Central memory CD8-positive, alpha-beta T cell (primary cell): ENCODE measurements at regions not wholly inside any gene's neighbourhood (a gene's known extent, or its start where the extent isn't known, plus 50 kb on each side); places are given as distances from the start of the nearest gene placed in this dataset.

Source experiments
- ATAC-seq: fragments of 150-1000 bp; cut with Tn5 transposase; replicated peaks from 2 replicates; pipeline ENCODE4 v1.10.0; 2022; ENCODE audit warnings: mild to moderate bottlenecking, moderate FRiP score, moderate number of reproducible peaks; ENCODE audit not compliant: poor library complexity, severe bottlenecking; ENCODE audit errors: extremely low read depth
- DNase-seq, 2 donors: peaks; one replicate each; pipeline ENCODE4 v3.0.0; 2021; ENCODE audit warnings: low spot score in 2 of 2
- H3K27ac Mint-ChIP-seq: one replicate; pipeline ENCODE4 v1.8.0; 2022; ENCODE audit warnings: low read depth, mild to moderate bottlenecking, moderate library complexity, mixed read lengths
- H3K27me3 Mint-ChIP-seq: one replicate; pipeline ENCODE4 v1.8.0; 2022; ENCODE audit warnings: mixed read lengths
- H3K36me3 Mint-ChIP-seq: one replicate; pipeline ENCODE4 v1.8.0; 2022; ENCODE audit warnings: mild to moderate bottlenecking, moderate library complexity, mixed read lengths; ENCODE audit not compliant: insufficient read depth
- H3K4me1 Mint-ChIP-seq: one replicate; pipeline ENCODE4 v1.8.0; 2022; ENCODE audit warnings: mixed read lengths
- H3K4me3 Mint-ChIP-seq: one replicate; pipeline ENCODE4 v1.8.0; 2022; ENCODE audit warnings: mild to moderate bottlenecking, moderate library complexity, mixed read lengths
- H3K9me3 Mint-ChIP-seq: one replicate; pipeline ENCODE4 v1.8.0; 2022; ENCODE audit warnings: mixed read lengths

GRCh38 chr16:63623551-63624039 is 1498.3 kb downstream of the CDH11 start:
- Mint-ChIP-seq H3K27ac (no peak overlapping the region), H3K4me1 (no peaks in the 10 kb centered on the region), H3K27me3 (no peaks in the 10 kb centered on the region), H3K36me3 (no peaks in the 10 kb centered on the region), H3K4me3 (no peak overlapping the region), H3K9me3 (peaks cover 6% of the 10 kb centered on the region)
- ATAC-seq (no peak), DNase-seq (no peak)

- ATAC-seq (no peak), DNase-seq (no peak)
- Mint-ChIP-seq H3K27ac (no peak overlapping the region), H3K4me1 (no peaks in the 10 kb centered on the region), H3K36me3 (no peaks in the 10 kb centered on the region), H3K4me3 (no peak overlapping the region), H3K27me3 (no peaks in the 10 kb centered on the region), H3K9me3 (peaks cover 6% of the 10 kb centered on the region)
Observed at GRCh38 chr16:63618896-63619485, 1502.9 kb downstream of the CDH11 start.

GRCh38 chr16:63617990-63618763 is 1503.7 kb downstream of the CDH11 start:
- Mint-ChIP-seq H3K9me3 (peaks cover 15% of the 10 kb centered on the region), H3K4me1 (no peaks in the 10 kb centered on the region), H3K36me3 (no peaks in the 10 kb centered on the region), H3K4me3 (no peak overlapping the region), H3K27ac (no peak overlapping the region), H3K27me3 (no peaks in the 10 kb centered on the region)
- DNase-seq: no peak
- no peak for ATAC-seq

- no peak overlapping the region for H3K4me3 Mint-ChIP-seq
- DNase-seq: no peak
- H3K4me1 Mint-ChIP-seq: no peaks in the 10 kb centered on the region
- no peaks in the 10 kb centered on the region for H3K27me3 Mint-ChIP-seq
- no peak overlapping the region for H3K27ac Mint-ChIP-seq
- no peak for ATAC-seq
- no peaks in the 10 kb centered on the region for H3K36me3 Mint-ChIP-seq
- H3K9me3 Mint-ChIP-seq: peaks cover 23% of the 10 kb centered on the region
Observed at GRCh38 chr16:63617047-63617989, 1504.5 kb downstream of the CDH11 start.

GRCh38 chr16:63614429-63614828 is 1507.4 kb downstream of the CDH11 start:
- Mint-ChIP-seq H3K27me3 (no peaks in the 10 kb centered on the region), H3K36me3 (no peaks in the 10 kb centered on the region), H3K9me3 (peaks cover 37% of the 10 kb centered on the region), H3K27ac (no peak overlapping the region), H3K4me3 (no peak overlapping the region), H3K4me1 (no peaks in the 10 kb centered on the region)
- no peak for DNase-seq
- no peak for ATAC-seq

- ATAC-seq: no peak
- no peaks in the 10 kb centered on the region for H3K4me1 Mint-ChIP-seq
- H3K9me3 Mint-ChIP-seq: peaks cover 43% of the 10 kb centered on the region
- no peaks in the 10 kb centered on the region for H3K36me3 Mint-ChIP-seq
- no peaks in the 10 kb centered on the region for H3K27me3 Mint-ChIP-seq
- H3K4me3 Mint-ChIP-seq: no peak overlapping the region
- DNase-seq: no peak
- no peak overlapping the region for H3K27ac Mint-ChIP-seq
Observed at GRCh38 chr16:63613701-63614100, 1508.2 kb downstream of the CDH11 start.

- H3K36me3 Mint-ChIP-seq: no peaks in the 10 kb centered on the region
- peaks cover 43% of the 10 kb centered on the region for H3K9me3 Mint-ChIP-seq
- ATAC-seq: no peak
- DNase-seq: no peak
- no peaks in the 10 kb centered on the region for H3K4me1 Mint-ChIP-seq
- H3K4me3 Mint-ChIP-seq: no peak overlapping the region
- no peaks in the 10 kb centered on the region for H3K27me3 Mint-ChIP-seq
- H3K27ac Mint-ChIP-seq: no peak overlapping the region
Observed at GRCh38 chr16:63612462-63613227, 1509.2 kb downstream of the CDH11 start.

GRCh38 chr16:63606778-63607177 is 1515.1 kb downstream of the CDH11 start:
- Mint-ChIP-seq H3K9me3 (peaks cover 20% of the 10 kb centered on the region), H3K27ac (no peak overlapping the region), H3K4me3 (no peak overlapping the region), H3K4me1 (no peaks in the 10 kb centered on the region), H3K36me3 (no peaks in the 10 kb centered on the region), H3K27me3 (no peaks in the 10 kb centered on the region)
- DNase-seq (no peak), ATAC-seq (no peak)

GRCh38 chr16:63602206-63602927 is 1519.5 kb downstream of the CDH11 start:
- Mint-ChIP-seq H3K27me3 (no peaks in the 10 kb centered on the region), H3K4me1 (no peaks in the 10 kb centered on the region), H3K4me3 (no peak overlapping the region), H3K9me3 (peaks cover 26% of the 10 kb centered on the region), H3K36me3 (no peaks in the 10 kb centered on the region), H3K27ac (no peak overlapping the region)
- no peak for ATAC-seq
- DNase-seq: no peak

- ATAC-seq: no peak
- Mint-ChIP-seq H3K27ac (no peak overlapping the region), H3K27me3 (no peaks in the 10 kb centered on the region), H3K9me3 (peaks cover 20% of the 10 kb centered on the region), H3K36me3 (no peaks in the 10 kb centered on the region), H3K4me3 (no peak overlapping the region), H3K4me1 (no peaks in the 10 kb centered on the region)
- DNase-seq: no peak
Observed at GRCh38 chr16:63596716-63597115, 1525.1 kb downstream of the CDH11 start.

- ATAC-seq (no peak), DNase-seq (no peak)
- Mint-ChIP-seq H3K9me3 (no peaks in the 10 kb centered on the region), H3K27ac (no peak overlapping the region), H3K4me1 (no peaks in the 10 kb centered on the region), H3K4me3 (no peak overlapping the region), H3K36me3 (no peaks in the 10 kb centered on the region), H3K27me3 (no peaks in the 10 kb centered on the region)
Observed at GRCh38 chr16:63592852-63593251, 1529.0 kb downstream of the CDH11 start.
